MCF 10A (cell line): ENCODE measurements at regions not wholly inside any gene's neighbourhood (a gene's known extent, or its start where the extent isn't known, plus 50 kb on each side); places are given as distances from the start of the nearest gene placed in this dataset.

Experiments
- BruUV-seq: library from RNA; stranded (reverse); fragments of 400-500 nt; replicated peaks from 2 replicates; lab custom pipeline; 2021; lab: Mats Ljungman, UMichigan
- CTCF ChIA-PET: fragments of 300-600 bp; sonication (Branson Sonifier 250); formaldehyde crosslinking; extraction: SDS; loops from one replicate; lab custom pipeline; 2021; ENCODE audit warnings: antibody characterized with exemption, inconsistent platforms; lab: Yijun Ruan, JAX
- POLR2A ChIA-PET: fragments of 300-600, 350-650 bp; sonication (Branson Sonifier 250); formaldehyde crosslinking; extraction: SDS; loops from one replicate; lab custom pipeline; 2020; ENCODE audit warnings: antibody characterized with exemption, inconsistent platforms; lab: Yijun Ruan, JAX
- DNase-seq: peaks from one replicate; pipeline ENCODE4 v3.0.0-alpha.2; 2018; ENCODE audit not compliant: unreplicated experiment
- H3K27ac Mint-ChIP-seq: one replicate; pipeline ENCODE4 v1.8.0; 2022; ENCODE audit warnings: mild to moderate bottlenecking, low read depth, mixed read lengths; ENCODE audit not compliant: unreplicated experiment
- H3K27me3 Mint-ChIP-seq: one replicate; pipeline ENCODE4 v1.8.0; 2022; ENCODE audit warnings: mixed read lengths; ENCODE audit not compliant: insufficient read depth, unreplicated experiment
- H3K36me3 Mint-ChIP-seq: one replicate; pipeline ENCODE4 v1.8.0; 2022; ENCODE audit warnings: mild to moderate bottlenecking, moderate library complexity, mixed read lengths; ENCODE audit not compliant: insufficient read depth, unreplicated experiment
- H3K4me1 Mint-ChIP-seq: one replicate; pipeline ENCODE4 v1.8.0; 2022; ENCODE audit warnings: mixed read lengths; ENCODE audit not compliant: insufficient read depth, unreplicated experiment
- H3K4me3 Mint-ChIP-seq: one replicate; pipeline ENCODE4 v1.8.0; 2022; ENCODE audit warnings: mild to moderate bottlenecking, moderate library complexity, mixed read lengths; ENCODE audit not compliant: unreplicated experiment
- H3K9me3 Mint-ChIP-seq: one replicate; pipeline ENCODE4 v1.8.0; 2022; ENCODE audit warnings: mixed read lengths; ENCODE audit not compliant: unreplicated experiment
- CTCF ChIP-seq: fragments of 200-600 bp; IDR thresholded peaks from one replicate; pipeline ENCODE4 v1.8.0; 2022; ENCODE audit warnings: antibody characterized with exemption, mild to moderate bottlenecking; ENCODE audit not compliant: unreplicated experiment
- intact Hi-C: fragments of 100-400 bp; cut with micrococcal nuclease; formaldehyde crosslinking; loops from 2 replicates; pipeline ENCODE4 v1.14.1; 2022

- H3K4me1 Mint-ChIP-seq = no peaks in the 10 kb centered on the region
- H3K27ac Mint-ChIP-seq = no peak overlapping the region
- H3K9me3 Mint-ChIP-seq = no peaks in the 10 kb centered on the region
- H3K4me3 Mint-ChIP-seq = no peak overlapping the region
- no peak for DNase-seq
- TF ChIP-seq CTCF = no peak
- intact Hi-C loops = no loop called here
- CTCF ChIA-PET = interaction anchor here (0.6 kb wide), 1 partner anchor 423 kb away, joined by 4 read pairs; no protein-coding TSS in a partner anchor
- no TSS peak for BruUV-seq
- POLR2A ChIA-PET = no interaction called here
- H3K27me3 Mint-ChIP-seq = no peaks in the 10 kb centered on the region
- H3K36me3 Mint-ChIP-seq = no peaks in the 10 kb centered on the region
Observed at GRCh38 chr2:16520891-16521290, 144.7 kb downstream of the CYRIA start.

GRCh38 chr2:16515696-16516095 lies 149.9 kb downstream of the CYRIA start:
- BruUV-seq = no TSS peak
- ChIA-PET POLR2A (interaction anchor here (1.0 kb wide), 1 partner anchor 14 kb away, joined by 3 read pairs; no protein-coding TSS in a partner anchor), CTCF (interaction anchor here (0.5 to 1.5 kb wide), 4 partner anchors 14 to 576 kb away, joined by 3 to 5 read pairs (median 3); partner anchors contain the start of gene MYCN)
- no peak for TF ChIP-seq CTCF
- no peaks in the 10 kb centered on the region for H3K36me3 Mint-ChIP-seq
- no peak overlapping the region for H3K27ac Mint-ChIP-seq
- H3K4me3 Mint-ChIP-seq = no peak overlapping the region
- intact Hi-C loops = no loop called here
- no peaks in the 10 kb centered on the region for H3K4me1 Mint-ChIP-seq
- H3K27me3 Mint-ChIP-seq = no peaks in the 10 kb centered on the region
- no peak for DNase-seq
- no peaks in the 10 kb centered on the region for H3K9me3 Mint-ChIP-seq

GRCh38 chr2:16513626-16514025 lies 152.0 kb downstream of the CYRIA start:
- no peaks in the 10 kb centered on the region for H3K27me3 Mint-ChIP-seq
- CTCF ChIA-PET = interaction anchor here (0.7 to 1.2 kb wide), 2 partner anchors 12 to 544 kb away, joined by 4 to 8 read pairs; no protein-coding TSS in a partner anchor
- DNase-seq = peak; percentile 17
- no peak for TF ChIP-seq CTCF
- POLR2A ChIA-PET = no interaction called here
- intact Hi-C loops = no loop called here
- no peaks in the 10 kb centered on the region for H3K36me3 Mint-ChIP-seq
- H3K4me3 Mint-ChIP-seq = no peak overlapping the region
- no peaks in the 10 kb centered on the region for H3K4me1 Mint-ChIP-seq
- no peaks in the 10 kb centered on the region for H3K9me3 Mint-ChIP-seq
- BruUV-seq = no TSS peak
- no peak overlapping the region for H3K27ac Mint-ChIP-seq

- Mint-ChIP-seq H3K9me3 (no peaks in the 10 kb centered on the region), H3K27me3 (no peaks in the 10 kb centered on the region), H3K36me3 (no peaks in the 10 kb centered on the region), H3K4me1 (no peaks in the 10 kb centered on the region), H3K4me3 (no peak overlapping the region), H3K27ac (no peak overlapping the region)
- intact Hi-C loops = no loop called here
- no peak for DNase-seq
- BruUV-seq = no TSS peak
- no peak for TF ChIP-seq CTCF
- POLR2A ChIA-PET = no interaction called here
- CTCF ChIA-PET = interaction anchor here (0.6 to 1.5 kb wide), 2 partner anchors 874 to 927 kb away, joined by 3 to 5 read pairs; no protein-coding TSS in a partner anchor
Observed at GRCh38 chr2:16511041-16511440, 154.6 kb downstream of the CYRIA start.
